HepG2 (cell line): ENCODE measurements at regions not wholly inside any gene's neighbourhood (a gene's known extent, or its start where the extent isn't known, plus 50 kb on each side); places are given as distances from the start of the nearest gene placed in this dataset.

ENCODE experiments used
- ATAC-seq: fragments of 200-7000 bp; cut with Tn5 transposase; 3 replicates; pipeline ENCODE4 v1.9.1; 2020; ENCODE audit warnings: mild to moderate bottlenecking, moderate library complexity
- BruUV-seq: library from RNA; stranded (reverse); fragments of 400-500 nt; replicated peaks from 2 replicates; lab custom pipeline; 2021; lab: Mats Ljungman, UMichigan
- CTCF ChIA-PET: fragments of 300-600 bp; formaldehyde crosslinking; extraction: SDS; loops from one replicate; lab custom pipeline; 2021; ENCODE audit warnings: low total read pairs, inconsistent platforms, low intra/inter-chr PET ratio; lab: Yijun Ruan, JAX
- POLR2A ChIA-PET: fragments of 350-600 bp; sonication (Branson Sonifier 250); formaldehyde crosslinking; loops from one replicate; lab custom pipeline; 2020; ENCODE audit warnings: antibody characterized with exemption, inconsistent platforms; lab: Yijun Ruan, JAX
- DNase-seq: peaks from one replicate; pipeline ENCODE4 v3.0.0-alpha.2; 2015; ENCODE audit warnings: low spot score
- FAIRE-seq: peaks from 3 replicates; lab custom pipeline; 2011; peaks lifted over from hg19 to GRCh38; lab: Jason Lieb, UNC
- H2AFZ ChIP-seq: one replicate; pipeline ENCODE4 v1.6.1; 2011; ENCODE audit warnings: low read length, inconsistent platforms
- H3K27ac ChIP-seq: fragments of 300-600 bp; 3 replicates; pipeline ENCODE4 v1.8.0; 2011; ENCODE audit warnings: mixed run types, mild to moderate bottlenecking, mixed read lengths, low read length, inconsistent platforms; ENCODE audit not compliant: insufficient read depth; ENCODE audit errors: extremely low read length
- H3K27me3 ChIP-seq, 2 experiments: fragments of 200-600 bp in 1 of 2; 2 replicates in 1 of 2; 3 replicates in 1 of 2; pipeline versions ENCODE4 v1.6.0 to v1.8.0; 2011; ENCODE audit warnings: low read length in 2 of 2, mild to moderate bottlenecking in 2 of 2, moderate library complexity in 2 of 2, inconsistent platforms in 1 of 2; ENCODE audit not compliant: insufficient read depth in 2 of 2, control insufficient read depth in 1 of 2
- H3K36me3 ChIP-seq, 2 experiments: fragments of 200-600 bp in 1 of 2; replicated peaks in 1 of 2; 2 replicates in 1 of 2; 3 replicates in 1 of 2; pipeline versions ENCODE4 v1.5.1 to v1.8.0; 2011; ENCODE audit warnings: low read length in 2 of 2, inconsistent platforms in 1 of 2; ENCODE audit not compliant: insufficient read depth in 2 of 2, control insufficient read depth in 1 of 2
- H3K4me1 ChIP-seq: 2 replicates; pipeline ENCODE4 v1.5.1; 2012; ENCODE audit warnings: low read length, inconsistent platforms; ENCODE audit not compliant: insufficient read depth
- H3K4me2 ChIP-seq: 2 replicates; pipeline ENCODE4 v1.6.0; 2011; ENCODE audit warnings: low read depth, low read length, inconsistent platforms
- H3K4me3 ChIP-seq, 3 experiments: fragments of 200-600 bp in 1 of 3; sonication (generic), shearing (Covaris generic) in 1 of 3; replicated peaks in 1 of 3; 2 replicates each; pipeline ENCODE4 v1.5.1; 2011 to 2016; ENCODE audit warnings: low read length in 3 of 3, inconsistent platforms in 2 of 3, low read depth in 2 of 3, mild to moderate bottlenecking in 2 of 3, control low read depth in 1 of 3, mixed read lengths in 1 of 3; ENCODE audit not compliant: insufficient read depth in 1 of 3
- H3K79me2 ChIP-seq: one replicate; pipeline ENCODE4 v1.6.1; 2011; ENCODE audit warnings: low read length, inconsistent platforms; ENCODE audit not compliant: insufficient read depth
- H3K9ac ChIP-seq: 2 replicates; pipeline ENCODE4 v1.6.0; 2011; ENCODE audit warnings: mild to moderate bottlenecking, low read depth, low read length, inconsistent platforms; ENCODE audit not compliant: insufficient read depth
- H3K9me3 ChIP-seq: 2 replicates; pipeline ENCODE4 v1.5.1; 2012; ENCODE audit warnings: mild to moderate bottlenecking, low read length
- H4K20me1 ChIP-seq: 2 replicates; pipeline ENCODE4 v1.6.0; 2011; ENCODE audit warnings: inconsistent platforms, mild to moderate bottlenecking, low read length, moderate library complexity; ENCODE audit not compliant: insufficient read depth
- NR2F6 ChIP-seq, 2 experiments: IDR thresholded peaks; 2 replicates each; pipeline ENCODE4 v1.6.1; 2016; ENCODE audit warnings: antibody characterized with exemption in 1 of 2, mild to moderate bottlenecking in 1 of 2
- ZC3H4 ChIP-seq: sonication (generic); formaldehyde crosslinking; IDR thresholded peaks from 2 replicates; pipeline ENCODE4 v1.4.0; 2020; ENCODE audit warnings: missing genetic modification reagents, borderline replicate concordance
- ZFP1 ChIP-seq: IDR thresholded peaks from 2 replicates; pipeline ENCODE4 v1.6.1; 2016
- WGBS: methylation state at CpG from one replicate; pipeline ENCODE4 v1.1.6; 2017; ENCODE audit warnings: low lambda C conversion rate; 5-methylcytosine and 5-hydroxymethylcytosine counted together
- in situ Hi-C: cut with HindIII; loops from 2 replicates; pipeline ENCODE4 v1.10.0; 2017; ENCODE audit warnings: low pct_unique_long_range_greater_than_20kb; ENCODE audit not compliant: extremely low pct_ligation_motif_present
- intact Hi-C: fragments of 100-400 bp; cut with micrococcal nuclease; formaldehyde crosslinking; loops from one replicate; pipeline ENCODE4 v1.10.0; 2022; ENCODE audit not compliant: unreplicated experiment
- TF ChIP-seq, protein P1 (sequence below): sonication (generic); formaldehyde crosslinking; IDR thresholded peaks from 2 replicates; pipeline ENCODE4 v1.4.0; 2020; ENCODE audit warnings: missing genetic modification reagents, mild to moderate bottlenecking, borderline replicate concordance

DNA sequence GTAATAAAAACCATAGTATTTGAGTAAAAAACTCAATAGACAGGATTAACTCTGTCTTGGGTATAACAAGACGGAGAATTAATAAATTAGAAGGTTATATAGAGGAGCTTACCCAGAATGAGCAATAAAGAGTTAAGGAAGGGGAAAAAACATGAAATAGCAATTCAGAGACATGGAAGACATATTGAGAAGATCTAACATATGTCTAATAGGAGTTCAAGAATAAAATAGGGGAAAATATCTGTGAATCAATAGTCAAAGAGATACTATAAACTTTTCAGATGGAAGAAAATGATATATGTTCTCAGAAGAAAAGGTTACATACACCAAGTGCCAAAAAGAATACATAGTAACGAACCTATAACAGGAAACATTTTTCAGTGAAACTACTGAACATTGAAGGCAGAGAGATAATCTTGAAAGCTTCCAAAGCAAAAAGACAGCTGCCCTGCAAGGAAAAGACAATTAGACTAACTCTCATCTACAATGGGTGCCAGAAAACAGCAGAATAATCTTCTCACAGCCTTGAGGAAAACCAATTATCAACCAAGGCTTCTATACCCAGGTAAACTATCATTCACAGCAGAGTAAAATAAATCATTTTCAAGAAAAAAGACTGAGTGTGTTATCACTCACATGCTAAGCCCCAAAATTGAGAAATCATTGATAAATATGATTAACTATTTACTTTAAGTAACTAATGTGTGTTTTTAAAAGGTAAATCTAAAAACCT is 106.0 kb downstream of the ENC1 start:
- no peak for DNase-seq
- ChIA-PET POLR2A (no interaction called here), CTCF (no interaction called here)
- no peaks in the 10 kb centered on the region for H4K20me1 ChIP-seq
- WGBS = 57% methylated on average over 2 of the region's 2 CpGs
- intact Hi-C loops = loop anchor here (5.0 to 10.0 kb wide), 2 partner anchors 50 to 108 kb away; partner anchors contain the start of gene ENC1
- TF ChIP-seq, protein P1, sequence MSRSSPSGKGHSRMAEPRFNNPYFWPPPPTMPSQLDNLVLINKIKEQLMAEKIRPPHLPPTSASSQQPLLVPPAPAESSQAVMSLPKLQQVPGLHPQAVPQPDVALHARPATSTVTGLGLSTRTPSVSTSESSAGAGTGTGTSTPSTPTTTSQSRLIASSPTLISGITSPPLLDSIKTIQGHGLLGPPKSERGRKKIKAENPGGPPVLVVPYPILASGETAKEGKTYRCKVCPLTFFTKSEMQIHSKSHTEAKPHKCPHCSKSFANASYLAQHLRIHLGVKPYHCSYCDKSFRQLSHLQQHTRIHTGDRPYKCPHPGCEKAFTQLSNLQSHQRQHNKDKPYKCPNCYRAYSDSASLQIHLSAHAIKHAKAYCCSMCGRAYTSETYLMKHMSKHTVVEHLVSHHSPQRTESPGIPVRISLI (CRISPR knock-in tag) = no peak
- TF ChIP-seq ZFP1 (CRISPR knock-in tag) (peak; percentile 98), NR2F6 (IDR thresholded peaks at IDR 0.05) (no peak), NR2F6 (CRISPR knock-in tag; IDR thresholded peaks at IDR 0.05) (no peak)
- FAIRE-seq = no peak
- in situ Hi-C loops = loop anchor here (5.0 kb wide), 1 partner anchor 32 kb away; no protein-coding TSS in a partner anchor
- peaks cover 36% of the 10 kb centered on the region for H3K4me1 ChIP-seq
- no TSS peak for BruUV-seq
- no peaks in the 10 kb centered on the region for H3K79me2 ChIP-seq
- H3K27me3 ChIP-seq = no peaks in the 10 kb centered on the region
- no peak overlapping the region for H3K27ac ChIP-seq
- H2AFZ ChIP-seq = no peak overlapping the region
- no peaks in the 10 kb centered on the region for H3K36me3 ChIP-seq
- H3K9me3 ChIP-seq = peaks cover 29% of the 10 kb centered on the region
- H3K4me3 ChIP-seq = no peak overlapping the region
- no peak overlapping the region for H3K9ac ChIP-seq
- H3K4me2 ChIP-seq = no peak overlapping the region
- ATAC-seq = no peak

DNA sequence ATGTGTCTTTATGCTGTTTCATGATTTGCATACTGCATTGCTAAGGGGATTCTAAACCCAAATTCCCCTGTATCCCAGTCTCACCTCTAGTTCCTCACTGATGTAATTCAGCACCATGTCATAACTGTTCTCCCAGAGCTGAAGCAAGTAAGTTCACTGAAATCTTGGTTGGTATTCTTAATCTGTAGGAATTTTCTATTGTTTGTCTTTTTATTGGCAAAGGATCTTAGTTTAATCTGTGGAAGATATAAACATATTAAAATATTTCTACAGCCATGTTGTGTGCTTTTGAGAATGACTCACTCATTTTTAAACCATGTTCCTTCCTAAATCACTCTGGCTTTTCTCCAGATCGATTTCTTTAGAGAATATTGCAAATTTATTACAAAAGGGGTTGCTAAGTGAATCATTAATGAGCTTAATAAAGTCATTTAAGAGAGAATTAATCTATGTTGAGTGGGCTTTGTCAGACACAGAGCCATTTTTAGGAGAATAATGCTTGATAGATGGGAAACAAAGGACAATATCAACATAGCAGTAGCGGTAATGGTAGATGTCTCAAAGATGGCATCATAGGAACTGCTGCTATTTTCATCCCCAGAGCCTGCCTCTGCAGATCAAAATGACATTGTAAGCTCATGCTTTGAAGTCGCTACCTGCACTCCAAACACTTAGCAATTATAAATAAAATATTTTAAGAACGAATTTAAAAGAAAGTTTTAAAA is 110.0 kb downstream of the ENC1 start:
- ChIA-PET CTCF (no interaction called here), POLR2A (no interaction called here)
- no peak for FAIRE-seq
- no TSS peak for BruUV-seq
- DNase-seq = no peak
- TF ChIP-seq ZC3H4 (CRISPR knock-in tag) = no peak
- in situ Hi-C loops (no loop called here), intact Hi-C loops (loop anchor here (10.0 kb wide), 1 partner anchor 54 kb away; no protein-coding TSS in a partner anchor)
- no peak for ATAC-seq
- Histone ChIP-seq H3K9ac (no peak overlapping the region), H3K36me3 (no peaks in the 10 kb centered on the region), H3K4me1 (no peaks in the 10 kb centered on the region), H3K27ac (no peak overlapping the region), H3K4me3 (no peak overlapping the region), H3K4me2 (no peak overlapping the region), H4K20me1 (no peaks in the 10 kb centered on the region), H2AFZ (no peak overlapping the region), H3K79me2 (no peaks in the 10 kb centered on the region), H3K27me3 (no peaks in the 10 kb centered on the region), H3K9me3 (peaks cover 27% of the 10 kb centered on the region)
- 57% methylated on average over 4 of the region's 4 CpGs for WGBS
